ENCODE measurements at regions not wholly inside any gene's neighbourhood (a gene's known extent, or its start where the extent isn't known, plus 50 kb on each side); places are given as distances from the start of the nearest gene placed in this dataset.
"Not testable (repeated sequence)": the region's sequence is repeated elsewhere in the genome, so short reads cannot be mapped to it uniquely, and the experiment has no call there.

GRCh38 chr3:66633402-66634381 is 132.9 kb upstream of the LRIG1 start:
- no peak for DNase-seq

DNA sequence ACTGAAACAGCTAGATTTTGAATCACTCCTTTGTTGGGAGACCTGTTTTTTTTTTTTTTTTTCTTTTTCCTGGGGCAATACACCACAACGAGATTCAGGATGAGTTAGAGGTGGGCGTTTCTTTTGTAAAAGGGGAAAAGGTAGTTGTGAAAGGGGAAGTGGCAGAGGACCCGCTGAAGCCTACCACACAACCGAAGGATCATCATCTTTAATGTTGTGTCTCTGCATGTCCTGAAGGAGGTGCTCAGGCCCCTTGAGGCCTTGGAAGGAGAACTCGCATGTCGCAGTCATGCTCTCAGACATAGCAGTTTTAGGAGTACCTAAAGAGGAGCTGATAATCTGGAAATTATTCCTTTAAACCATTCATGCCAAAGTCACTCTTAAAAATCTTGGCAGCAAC is 137.9 kb upstream of the LRIG1 start:
- no peak for DNase-seq

DNA sequence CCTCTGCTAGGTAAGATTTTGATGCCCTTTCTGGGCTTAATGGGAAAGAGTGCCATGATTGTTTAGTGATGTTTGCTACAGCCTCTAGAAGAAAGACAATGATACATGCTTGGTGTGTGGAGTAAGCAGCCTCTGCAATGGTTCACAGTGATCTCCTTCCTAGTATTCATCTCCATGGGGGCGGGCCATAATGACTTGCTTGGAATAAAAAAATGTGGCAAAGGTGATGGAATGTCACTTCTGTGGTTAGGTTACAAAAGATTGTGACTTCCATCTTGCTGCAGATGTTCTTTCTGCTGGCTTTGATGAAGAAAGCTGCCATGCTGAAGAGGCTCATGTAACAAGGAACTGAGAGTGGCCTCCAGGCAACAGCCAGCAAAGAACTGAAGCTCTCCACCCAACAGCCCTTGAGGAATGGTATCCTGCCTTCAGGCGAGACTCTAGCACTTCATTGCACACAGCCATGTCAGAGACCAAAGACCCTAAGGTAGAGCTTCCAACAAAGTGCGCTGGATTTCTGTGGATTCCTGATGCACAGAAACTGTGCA is 139.1 kb upstream of the LRIG1 start:
- no peak for DNase-seq

- DNase-seq, result no peak
Observed at GRCh38 chr3:66642019-66642418, 141.2 kb upstream of the LRIG1 start.

DNA sequence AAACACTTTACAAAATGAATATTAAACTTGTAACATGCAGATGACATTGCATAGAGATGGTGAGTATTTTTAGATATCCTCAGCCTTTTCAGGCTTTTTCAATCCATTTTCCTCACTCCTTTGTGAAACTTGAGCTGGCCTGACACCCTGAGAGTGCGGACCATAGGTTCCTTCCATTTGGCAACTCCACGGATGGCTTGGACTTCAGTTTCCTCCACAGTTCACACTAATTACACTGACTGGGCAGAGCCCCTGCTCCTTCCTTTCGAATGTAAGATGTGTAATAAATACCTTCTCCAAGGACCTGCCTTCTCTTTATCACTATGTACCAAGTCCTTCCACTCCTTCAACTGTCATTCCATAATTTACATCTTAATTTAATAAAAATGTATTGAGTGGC is 141.7 kb upstream of the LRIG1 start:
- no peak for DNase-seq

- no peak for DNase-seq
Observed at GRCh38 chr3:66644549-66644948, 143.7 kb upstream of the LRIG1 start.

DNA sequence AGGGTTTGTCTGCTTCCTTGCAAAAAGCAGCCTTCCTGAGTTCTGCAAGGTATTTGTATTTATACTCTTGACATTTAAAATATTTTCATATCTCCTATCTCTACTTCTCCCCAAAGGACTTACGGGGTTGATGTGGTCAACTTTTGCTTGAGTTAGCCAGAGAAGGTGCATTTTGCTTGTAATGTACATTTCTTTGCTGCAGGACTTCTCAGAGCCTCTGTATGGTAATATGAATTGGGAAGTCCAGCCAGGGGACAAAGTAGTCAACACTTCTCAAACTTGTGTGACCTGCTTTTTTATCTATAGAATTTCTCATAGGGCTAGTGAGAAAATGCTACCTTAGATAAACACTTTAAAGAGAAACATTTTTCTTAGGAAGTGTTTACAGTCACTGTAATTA is 148.2 kb upstream of the LRIG1 start:
- no peak for DNase-seq

GRCh38 chr3:66651520-66651919 is 150.7 kb upstream of the LRIG1 start:
- not testable (repeated sequence) for DNase-seq

- DNase-seq, result not testable (repeated sequence)
Observed at GRCh38 chr3:66652100-66652499, 151.3 kb upstream of the LRIG1 start.

DNA sequence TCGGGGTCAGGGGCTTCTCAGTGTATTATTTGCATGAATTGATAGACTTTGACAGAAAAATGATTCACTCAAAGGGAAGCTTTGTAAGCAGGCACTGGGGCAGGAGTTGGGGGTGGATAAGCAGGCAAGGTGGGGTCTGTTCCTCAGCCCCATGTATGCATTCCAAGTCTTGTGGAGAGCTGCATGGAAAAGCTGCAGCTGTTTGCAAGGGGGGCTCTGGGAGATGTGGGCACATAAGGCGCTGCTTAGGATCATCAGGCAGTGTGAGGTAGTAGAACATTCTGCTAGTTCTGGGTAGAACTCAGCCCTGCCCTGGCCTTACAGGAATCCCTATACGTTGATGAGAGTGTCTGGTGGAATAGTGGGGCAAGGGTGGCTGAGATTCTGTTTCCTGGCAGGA is 154.2 kb upstream of the LRIG1 start:
- no peak for DNase-seq

DNA sequence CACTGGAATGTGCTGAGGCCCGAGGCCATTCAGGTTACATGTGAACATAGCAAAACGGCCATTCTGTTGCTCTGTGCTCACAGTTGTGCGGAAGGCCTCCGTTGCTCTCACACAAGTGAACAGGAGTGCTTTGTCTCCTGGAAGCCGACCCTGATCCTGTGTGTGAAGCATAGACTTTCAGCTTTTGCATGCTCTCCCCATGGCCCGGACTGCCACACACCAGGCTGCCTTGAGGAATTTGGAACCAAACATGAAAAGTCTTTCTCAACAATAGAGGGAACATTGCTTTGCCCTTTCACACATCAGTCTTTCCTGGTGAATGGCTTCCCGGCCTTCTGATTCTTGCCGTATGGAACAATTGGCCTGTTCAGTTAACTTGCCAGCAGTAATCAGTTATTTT is 154.8 kb upstream of the LRIG1 start:
- DNase-seq, result no peak

DNA sequence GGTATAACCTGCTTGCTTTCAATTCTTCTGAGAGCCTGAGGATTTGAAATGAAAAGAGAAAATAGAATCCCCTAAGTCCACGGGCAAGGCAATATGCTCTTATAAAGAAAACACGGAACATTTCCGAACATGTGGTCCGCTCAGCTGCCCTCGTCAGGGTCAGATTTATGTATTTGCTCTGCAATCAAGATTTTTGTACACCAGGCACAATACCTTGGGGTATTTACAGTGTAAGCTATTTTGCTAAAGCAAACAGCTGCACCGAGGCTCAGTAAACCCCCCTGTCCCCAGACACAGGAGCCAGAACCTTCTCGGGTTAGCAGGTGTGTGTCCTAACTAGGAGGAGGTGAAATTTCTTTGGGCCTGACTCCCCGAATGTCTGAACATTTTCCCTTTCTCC is 155.8 kb upstream of the LRIG1 start:
- no peak for DNase-seq

GRCh38 chr3:66659056-66659455 is 158.2 kb upstream of the LRIG1 start:
- DNase-seq, result no peak

DNA sequence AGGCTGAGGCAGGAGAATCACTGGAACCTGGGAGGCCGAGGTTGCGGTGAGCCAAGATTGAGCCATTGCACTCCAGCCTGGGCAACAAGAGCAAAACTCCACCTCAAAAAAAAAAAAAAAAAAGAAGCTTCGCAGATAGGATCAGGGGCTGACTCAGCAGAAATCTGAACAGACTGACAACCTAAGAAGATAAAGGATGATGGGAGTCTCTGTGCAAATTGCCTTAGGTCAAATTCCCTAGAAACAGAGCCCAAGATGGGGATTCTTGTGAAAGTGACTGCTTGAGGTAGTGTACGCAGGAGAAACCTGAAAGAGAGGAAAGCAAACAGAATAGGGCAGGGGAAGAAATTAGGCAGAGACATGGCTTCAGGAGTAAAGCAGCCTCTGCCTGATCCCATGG is 160.8 kb upstream of the LRIG1 start:
- DNase-seq, result no peak

- no peak for DNase-seq
Observed at GRCh38 chr3:66662894-66663293, 162.1 kb upstream of the LRIG1 start.

DNA sequence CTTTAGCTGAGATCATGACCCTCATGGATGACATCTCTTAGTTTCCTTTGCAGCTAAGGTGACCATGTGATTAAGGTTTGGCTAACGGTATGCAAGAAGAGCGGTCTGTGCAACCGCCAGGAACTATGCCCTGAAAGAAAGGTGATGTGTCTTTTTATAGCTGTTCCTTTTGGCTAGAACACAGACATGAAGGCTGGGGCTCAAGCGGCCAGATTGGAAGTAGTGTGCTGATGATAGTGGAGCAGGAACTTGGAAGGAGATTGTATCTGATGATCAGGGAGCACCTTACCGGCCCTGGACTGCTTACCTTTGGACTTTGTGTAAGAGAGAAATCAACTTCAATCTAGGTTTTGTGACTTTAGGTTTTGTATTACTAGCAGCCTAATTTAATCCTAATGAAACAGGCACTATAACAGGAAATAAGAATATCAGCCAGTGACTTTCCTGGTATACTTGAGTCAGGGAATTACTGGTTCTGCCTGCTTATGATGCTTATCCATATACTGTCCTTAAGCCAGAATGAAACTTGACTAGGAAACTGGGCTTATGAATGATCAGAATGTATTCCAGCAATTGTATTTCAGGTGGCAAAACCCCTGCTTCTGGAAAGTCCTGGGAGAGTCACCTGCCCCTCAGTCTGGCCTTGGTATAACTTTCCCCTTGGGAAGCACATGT is 164.3 kb upstream of the LRIG1 start:
- DNase-seq, result no peak

DNA sequence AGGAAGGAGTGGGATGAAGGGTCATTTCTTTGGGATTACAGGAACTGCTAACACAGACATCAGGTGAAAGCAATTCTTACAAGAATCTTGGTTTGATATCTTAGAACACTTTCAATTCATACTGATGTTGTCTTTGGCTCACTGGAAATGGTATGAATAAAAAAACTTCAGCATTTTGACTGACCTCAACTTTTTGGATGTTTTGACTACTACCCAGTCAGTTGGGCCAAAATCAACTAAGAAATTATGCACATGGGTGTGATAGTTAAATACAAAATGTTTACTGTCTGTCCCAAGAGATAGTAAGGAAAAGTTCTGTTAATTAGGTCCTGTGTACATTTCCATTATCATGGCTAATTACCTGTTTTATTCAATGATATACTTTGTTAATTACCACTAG is 165.5 kb upstream of the LRIG1 start:
- DNase-seq, result no peak

- no peak for DNase-seq
Observed at GRCh38 chr3:66667263-66667662, 166.4 kb upstream of the LRIG1 start.

GRCh38 chr3:66671291-66671690 is 170.5 kb upstream of the LRIG1 start:
- no peak for DNase-seq

DNA sequence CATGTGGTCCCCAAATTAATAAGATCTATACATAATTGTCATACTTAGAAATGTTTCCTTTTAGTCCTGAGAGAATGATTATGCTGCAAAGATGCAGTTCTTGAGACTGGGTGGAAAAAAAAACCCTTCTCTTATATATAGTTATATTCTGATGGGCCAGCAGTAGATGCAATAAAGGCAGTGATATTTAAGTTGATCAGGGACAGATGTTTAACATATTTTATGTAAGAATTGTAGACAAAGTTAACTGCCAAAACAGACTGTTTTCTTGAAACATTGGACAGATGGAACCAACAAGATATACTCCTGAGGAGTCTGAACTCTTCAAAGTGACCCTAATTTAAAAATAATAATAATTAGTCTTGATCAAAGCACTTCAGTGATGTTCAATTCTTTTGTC is 172.0 kb upstream of the LRIG1 start:
- no peak for DNase-seq

DNA sequence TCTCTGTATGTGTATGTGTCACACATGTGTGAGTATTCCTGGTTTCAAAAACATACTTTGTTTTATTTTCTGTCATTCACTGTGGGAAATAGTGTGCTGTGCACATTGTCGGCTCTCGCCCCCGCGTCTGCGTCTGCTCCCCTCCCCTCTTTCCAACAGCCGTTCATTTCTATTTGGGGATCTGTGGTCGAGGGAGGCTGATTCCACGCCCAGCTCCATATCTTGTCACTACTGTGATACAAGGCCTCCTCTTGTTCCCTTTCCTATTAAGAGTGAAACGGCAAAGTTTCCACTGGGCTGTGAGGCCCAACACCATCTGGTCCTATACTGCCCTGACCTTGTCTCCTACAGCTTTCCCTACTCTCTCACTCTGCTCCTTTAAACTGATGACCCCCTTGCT is 172.5 kb upstream of the LRIG1 start:
- DNase-seq, result no peak

DNA sequence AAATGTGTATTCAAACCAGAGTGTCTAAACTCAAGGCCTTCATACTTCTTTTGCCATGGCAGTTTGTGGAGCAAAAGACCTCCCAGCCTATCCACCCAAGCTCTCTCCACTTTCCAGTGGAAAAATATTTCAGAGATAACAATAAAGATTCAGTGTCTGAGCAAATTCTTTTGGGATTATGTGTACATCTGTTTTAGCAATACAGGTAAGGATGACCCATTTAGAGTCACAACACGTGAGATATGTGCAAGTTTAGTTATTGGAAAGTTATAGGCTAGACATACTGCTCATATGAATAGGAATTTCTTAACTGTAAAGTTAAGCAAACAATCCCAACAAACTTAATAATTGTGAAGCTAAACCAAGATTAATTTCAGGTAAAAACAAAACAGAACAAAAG is 174.5 kb upstream of the LRIG1 start:
- no peak for DNase-seq

GRCh38 chr3:66692042-66692765 is 191.4 kb upstream of the LRIG1 start:
- no peak for DNase-seq
